GM18508 (cell line): ENCODE measurements at regions not wholly inside any gene's neighbourhood (a gene's known extent, or its start where the extent isn't known, plus 50 kb on each side); places are given as distances from the start of the nearest gene placed in this dataset.

Source experiments
- ATAC-seq: cut with Tn5 transposase; IDR thresholded peaks from one replicate; pipeline ENCODE4 v1.9.1; 2021; ENCODE audit warnings: moderate number of reproducible peaks; ENCODE audit not compliant: insufficient read depth, unreplicated experiment

GRCh38 chr9:7363777-7364477, 435.7 kb downstream of the DMAC1 start:
- no peak for ATAC-seq

- no peak for ATAC-seq
These were observed 439.1 kb downstream of the DMAC1 start for GRCh38 chr9:7360513-7360912.

GRCh38 chr9:7358876-7359275, 440.7 kb downstream of the DMAC1 start:
- ATAC-seq, result no peak

- ATAC-seq, result no peak
These were observed 444.9 kb downstream of the DMAC1 start for GRCh38 chr9:7354704-7355103.

- ATAC-seq, result no peak
These were observed 450.9 kb downstream of the DMAC1 start for GRCh38 chr9:7348692-7349091.

GRCh38 chr9:7347556-7347955, 452.0 kb downstream of the DMAC1 start:
- ATAC-seq, result no peak

- no peak for ATAC-seq
These were observed 453.4 kb downstream of the DMAC1 start for GRCh38 chr9:7346144-7346543.

GRCh38 chr9:7342736-7343135, 456.8 kb downstream of the DMAC1 start:
- ATAC-seq, result no peak

GRCh38 chr9:7342229-7342628, 457.3 kb downstream of the DMAC1 start:
- peak; percentile 75 for ATAC-seq

GRCh38 chr9:7341571-7341970, 458.0 kb downstream of the DMAC1 start:
- ATAC-seq, result no peak

GRCh38 chr9:7340451-7340850, 459.1 kb downstream of the DMAC1 start:
- no peak for ATAC-seq

GRCh38 chr9:7338586-7339281, 460.8 kb downstream of the DMAC1 start:
- no peak for ATAC-seq

GRCh38 chr9:7336356-7337065, 463.1 kb downstream of the DMAC1 start:
- ATAC-seq, result no peak

- no peak for ATAC-seq
These were observed 465.9 kb downstream of the DMAC1 start for GRCh38 chr9:7333719-7334118.

GRCh38 chr9:7332780-7333179, 466.8 kb downstream of the DMAC1 start:
- ATAC-seq, result no peak

GRCh38 chr9:7328453-7328852, 471.1 kb downstream of the DMAC1 start:
- no peak for ATAC-seq

- ATAC-seq, result no peak
These were observed 473.6 kb downstream of the DMAC1 start for GRCh38 chr9:7325995-7326394.

- ATAC-seq, result no peak
These were observed 475.4 kb downstream of the DMAC1 start for GRCh38 chr9:7324152-7324598.

- ATAC-seq, result no peak
These were observed 478.7 kb downstream of the DMAC1 start for GRCh38 chr9:7320841-7321240.

- ATAC-seq, result no peak
These were observed 479.4 kb downstream of the DMAC1 start for GRCh38 chr9:7320139-7320538.

GRCh38 chr9:7318920-7319319, 480.7 kb downstream of the DMAC1 start:
- no peak for ATAC-seq
